GM18520 (cell line): ENCODE measurements at regions not wholly inside any gene's neighbourhood (a gene's known extent, or its start where the extent isn't known, plus 50 kb on each side); places are given as distances from the start of the nearest gene placed in this dataset.

Experiments
- ATAC-seq: cut with Tn5 transposase; IDR thresholded peaks from one replicate; pipeline ENCODE4 v1.9.1; 2021; ENCODE audit not compliant: unreplicated experiment

- ATAC-seq: peak; percentile 37
Measured at GRCh38 chr10:107409522-107409921, 245.0 kb upstream of the SORCS1 start.

GRCh38 chr10:107398115-107398514 lies 233.6 kb upstream of the SORCS1 start:
- ATAC-seq: no peak

- ATAC-seq: no peak
Measured at GRCh38 chr10:107391901-107392300, 227.4 kb upstream of the SORCS1 start.

GRCh38 chr10:107390563-107390962 lies 226.1 kb upstream of the SORCS1 start:
- ATAC-seq: no peak

GRCh38 chr10:107383357-107383756 lies 218.9 kb upstream of the SORCS1 start:
- ATAC-seq: no peak

GRCh38 chr10:107379601-107380000 lies 215.1 kb upstream of the SORCS1 start:
- no peak for ATAC-seq

GRCh38 chr10:107371801-107372200 lies 207.3 kb upstream of the SORCS1 start:
- no peak for ATAC-seq

GRCh38 chr10:107364872-107365271 lies 200.4 kb upstream of the SORCS1 start:
- ATAC-seq: no peak

GRCh38 chr10:107362306-107362705 lies 197.8 kb upstream of the SORCS1 start:
- no peak for ATAC-seq

- no peak for ATAC-seq
Measured at GRCh38 chr10:107357033-107357432, 192.5 kb upstream of the SORCS1 start.

GRCh38 chr10:107356396-107356795 lies 191.9 kb upstream of the SORCS1 start:
- ATAC-seq: no peak

- ATAC-seq: no peak
Measured at GRCh38 chr10:107342711-107343110, 178.2 kb upstream of the SORCS1 start.

GRCh38 chr10:107341281-107341680 lies 176.8 kb upstream of the SORCS1 start:
- no peak for ATAC-seq

- no peak for ATAC-seq
Measured at GRCh38 chr10:107340326-107340725, 175.8 kb upstream of the SORCS1 start.

GRCh38 chr10:107336061-107336460 lies 171.6 kb upstream of the SORCS1 start:
- no peak for ATAC-seq

- ATAC-seq: no peak
Measured at GRCh38 chr10:107317592-107317991, 153.1 kb upstream of the SORCS1 start.

GRCh38 chr10:107303203-107303602 lies 138.7 kb upstream of the SORCS1 start:
- no peak for ATAC-seq

- no peak for ATAC-seq
Measured at GRCh38 chr10:107299606-107300005, 135.1 kb upstream of the SORCS1 start.

- ATAC-seq: no peak
Measured at GRCh38 chr10:107284187-107284586, 119.7 kb upstream of the SORCS1 start.

GRCh38 chr10:107280293-107280692 lies 115.8 kb upstream of the SORCS1 start:
- no peak for ATAC-seq

- no peak for ATAC-seq
Measured at GRCh38 chr10:107277591-107277990, 113.1 kb upstream of the SORCS1 start.

- ATAC-seq: no peak
Measured at GRCh38 chr10:107275806-107276205, 111.3 kb upstream of the SORCS1 start.

GRCh38 chr10:107269626-107270025 lies 105.1 kb upstream of the SORCS1 start:
- no peak for ATAC-seq

GRCh38 chr10:107264742-107265141 lies 100.2 kb upstream of the SORCS1 start:
- no peak for ATAC-seq
